ENCODE measurements at regions not wholly inside any gene's neighbourhood (a gene's known extent, or its start where the extent isn't known, plus 50 kb on each side); places are given as distances from the start of the nearest gene placed in this dataset.

DNA sequence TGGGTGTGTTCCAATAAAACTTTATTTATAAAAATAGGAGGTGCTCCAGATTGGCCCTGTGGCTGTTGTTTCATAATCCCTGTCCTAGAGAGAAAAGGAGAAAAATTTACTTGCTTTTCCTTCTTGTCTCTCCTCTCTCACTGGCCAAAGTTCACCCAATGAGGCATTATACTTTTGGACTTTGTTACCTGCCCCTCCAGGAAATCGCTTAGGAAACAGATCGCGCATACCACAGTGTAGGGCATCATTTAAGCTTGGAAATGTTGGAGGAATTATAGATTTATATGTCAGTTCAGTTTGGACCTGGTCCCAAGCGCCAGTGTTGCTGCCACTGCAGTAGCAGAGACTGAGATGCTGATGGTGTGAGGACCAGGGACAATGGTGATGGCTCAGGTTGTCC lies 337.6 kb upstream of the NR3C2 start:
- TF ChIP-seq, protein P1, sequence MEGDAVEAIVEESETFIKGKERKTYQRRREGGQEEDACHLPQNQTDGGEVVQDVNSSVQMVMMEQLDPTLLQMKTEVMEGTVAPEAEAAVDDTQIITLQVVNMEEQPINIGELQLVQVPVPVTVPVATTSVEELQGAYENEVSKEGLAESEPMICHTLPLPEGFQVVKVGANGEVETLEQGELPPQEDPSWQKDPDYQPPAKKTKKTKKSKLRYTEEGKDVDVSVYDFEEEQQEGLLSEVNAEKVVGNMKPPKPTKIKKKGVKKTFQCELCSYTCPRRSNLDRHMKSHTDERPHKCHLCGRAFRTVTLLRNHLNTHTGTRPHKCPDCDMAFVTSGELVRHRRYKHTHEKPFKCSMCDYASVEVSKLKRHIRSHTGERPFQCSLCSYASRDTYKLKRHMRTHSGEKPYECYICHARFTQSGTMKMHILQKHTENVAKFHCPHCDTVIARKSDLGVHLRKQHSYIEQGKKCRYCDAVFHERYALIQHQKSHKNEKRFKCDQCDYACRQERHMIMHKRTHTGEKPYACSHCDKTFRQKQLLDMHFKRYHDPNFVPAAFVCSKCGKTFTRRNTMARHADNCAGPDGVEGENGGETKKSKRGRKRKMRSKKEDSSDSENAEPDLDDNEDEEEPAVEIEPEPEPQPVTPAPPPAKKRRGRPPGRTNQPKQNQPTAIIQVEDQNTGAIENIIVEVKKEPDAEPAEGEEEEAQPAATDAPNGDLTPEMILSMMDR (IDR thresholded peaks at IDR 0.05): no peak
- no peak for TF ChIP-seq POLR2A (IDR thresholded peaks at IDR 0.05)
